HG03196 (cell line): ENCODE measurements at regions not wholly inside any gene's neighbourhood (a gene's known extent, or its start where the extent isn't known, plus 50 kb on each side); places are given as distances from the start of the nearest gene placed in this dataset.

Source experiments
- ATAC-seq: cut with Tn5 transposase; IDR thresholded peaks from one replicate; pipeline ENCODE4 v1.9.1; 2021; ENCODE audit not compliant: unreplicated experiment

DNA sequence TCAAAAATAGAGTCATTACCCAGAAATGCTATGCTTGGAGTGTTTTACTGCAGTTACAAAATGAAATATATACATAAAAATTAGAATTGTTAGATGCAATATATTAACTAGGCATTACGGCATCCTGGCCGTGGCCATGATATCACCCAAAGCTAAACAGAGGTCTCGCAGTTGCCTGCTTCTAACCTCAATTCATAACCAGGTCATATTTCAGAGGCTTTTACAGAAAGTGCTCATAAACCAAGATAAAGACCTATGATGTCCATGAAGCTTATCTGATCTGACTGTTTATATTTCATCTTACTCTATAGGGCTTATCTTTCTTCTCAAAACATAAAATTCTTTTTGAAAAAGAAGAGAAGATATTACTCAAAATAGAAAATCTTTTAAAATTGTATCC lies 664.5 kb upstream of the SALL1 start:
- no peak for ATAC-seq

DNA sequence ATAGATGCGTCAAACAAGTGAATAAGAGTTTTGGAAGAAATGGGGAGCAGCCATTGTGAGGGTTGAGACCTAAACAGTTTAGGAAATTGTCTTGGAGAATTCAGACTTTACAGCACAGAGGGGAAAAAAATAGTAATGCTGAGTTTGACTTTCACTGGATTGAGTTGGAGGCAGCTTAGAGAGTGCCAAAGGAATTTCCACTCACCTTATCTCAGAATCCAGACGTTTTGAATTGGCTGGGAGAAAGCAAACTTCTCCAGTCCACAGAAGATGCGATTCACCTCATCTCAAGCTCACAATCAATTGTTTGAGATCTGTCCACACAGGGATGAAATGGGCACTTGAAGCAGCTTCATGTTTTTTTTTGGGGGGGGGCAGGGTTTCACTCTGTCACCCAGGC lies 663.5 kb upstream of the SALL1 start:
- no peak for ATAC-seq

DNA sequence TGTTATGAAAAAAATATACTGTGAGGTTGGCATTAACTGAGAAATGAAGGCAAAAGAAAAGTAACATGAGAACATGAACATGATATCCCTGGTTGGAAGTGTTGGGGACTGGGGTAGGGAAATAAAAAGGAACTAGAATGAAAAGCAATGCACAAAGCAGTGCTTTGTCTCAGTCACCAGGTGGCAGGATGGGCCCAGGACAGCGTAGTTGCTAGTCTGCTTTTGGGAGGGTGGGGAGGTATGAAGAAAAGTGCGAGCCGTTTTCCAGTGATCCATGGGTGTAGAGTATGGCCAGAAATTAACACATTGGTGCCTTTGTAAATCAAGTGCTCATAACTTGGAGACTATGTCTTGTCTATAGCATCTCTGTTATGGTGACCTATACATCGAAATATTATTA lies 662.5 kb upstream of the SALL1 start:
- no peak for ATAC-seq

DNA sequence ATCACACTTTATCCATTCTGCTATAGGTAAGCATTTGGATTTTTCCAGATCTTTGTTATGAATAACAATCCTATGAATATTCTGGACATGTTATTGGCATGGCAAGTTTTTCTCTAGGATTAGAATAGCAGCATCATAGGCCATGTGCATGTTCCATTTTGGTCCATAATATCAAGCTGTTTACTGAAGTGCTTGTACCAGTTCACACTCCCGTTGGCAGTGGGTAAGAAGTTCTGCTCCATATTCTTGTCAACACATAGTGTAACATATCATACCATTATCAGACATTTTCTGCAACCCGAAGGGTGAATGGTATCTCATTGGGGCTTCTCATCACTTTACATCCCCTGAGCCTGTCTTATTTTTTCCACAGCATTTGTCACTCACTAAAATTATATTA lies 661.9 kb upstream of the SALL1 start:
- ATAC-seq = no peak

DNA sequence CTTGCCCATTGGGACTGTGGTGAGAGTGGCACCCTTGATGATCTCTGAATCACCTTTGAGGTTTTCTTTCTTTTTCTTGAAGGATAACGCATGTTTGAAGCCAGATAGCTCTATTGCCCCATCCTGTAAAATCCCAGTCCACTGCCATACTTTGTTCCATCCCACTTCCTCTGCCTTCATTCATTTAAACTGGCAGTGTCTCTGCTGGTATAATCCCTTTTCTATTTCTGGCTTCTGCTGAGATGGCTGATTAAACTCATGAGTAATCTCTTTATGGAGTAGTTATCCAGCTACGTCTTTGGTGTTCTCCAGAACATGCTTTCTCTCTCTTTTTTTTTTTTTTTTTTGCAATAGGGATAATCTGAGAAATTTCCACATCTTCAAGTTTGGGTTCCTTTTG lies 656.5 kb upstream of the SALL1 start:
- ATAC-seq = no peak

DNA sequence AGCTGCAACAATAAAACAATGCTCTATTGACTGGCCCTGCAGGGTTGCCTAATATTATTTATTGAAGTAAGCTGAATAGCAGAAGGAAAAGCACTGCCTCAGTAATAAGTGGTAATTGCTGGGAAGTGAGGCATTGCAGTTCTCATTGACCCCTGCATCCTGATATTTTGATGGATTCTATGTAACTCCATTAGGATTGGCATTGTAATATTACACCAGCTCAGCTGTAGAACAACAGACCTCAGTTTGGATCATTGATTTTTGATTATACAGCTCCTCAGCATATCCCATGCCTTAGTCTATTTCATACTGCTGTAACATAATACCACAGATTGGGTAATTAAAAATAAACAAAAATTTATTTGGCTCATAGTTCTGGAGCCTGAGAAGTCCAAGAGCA lies 650.6 kb upstream of the SALL1 start:
- no peak for ATAC-seq

DNA sequence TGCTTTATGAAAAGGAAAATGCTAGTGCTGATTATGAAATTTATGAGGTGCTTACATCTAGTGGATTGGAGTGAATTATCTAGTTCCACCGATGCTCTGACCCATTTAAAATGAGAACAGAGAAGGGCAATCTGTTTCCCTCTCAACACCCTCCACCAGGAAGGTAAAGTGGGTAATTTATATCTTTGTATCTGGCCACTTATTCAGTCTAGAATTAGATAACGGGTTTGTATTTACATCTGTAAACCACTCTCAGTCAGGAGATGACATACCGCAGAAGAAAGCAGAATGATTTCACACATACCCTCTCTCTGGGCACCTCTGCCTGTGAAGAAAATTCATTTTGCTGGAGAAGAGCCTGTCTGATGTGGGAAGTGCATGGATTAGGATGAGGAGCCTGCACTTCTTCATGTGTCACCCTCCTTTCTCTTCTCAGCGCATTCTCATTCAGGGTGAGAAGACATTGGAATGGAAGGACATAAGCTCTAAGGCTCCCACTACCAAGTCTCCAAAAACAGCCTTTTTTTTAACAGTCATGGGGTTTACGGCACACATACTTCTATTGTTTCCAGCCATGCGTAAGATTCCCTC lies 646.7 kb upstream of the SALL1 start:
- ATAC-seq = no peak

DNA sequence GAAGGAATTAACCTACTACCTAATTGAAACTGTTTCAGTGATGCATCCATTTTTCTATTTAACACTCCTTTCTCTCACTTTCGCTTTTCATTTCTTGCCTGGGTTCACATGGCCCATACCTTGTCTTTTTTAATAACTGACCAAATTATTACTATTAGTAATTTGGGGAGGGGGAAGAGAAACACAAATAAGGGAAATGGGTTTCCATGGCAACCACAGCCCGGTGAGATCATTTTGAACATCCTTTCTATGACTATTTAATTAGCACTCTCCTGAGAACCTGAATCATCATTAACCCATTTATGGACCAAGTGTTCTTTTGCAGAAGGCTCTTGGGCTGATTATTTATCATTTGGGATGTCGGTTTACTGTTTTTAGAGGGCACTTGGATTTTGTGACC lies 628.2 kb upstream of the SALL1 start:
- ATAC-seq = no peak

DNA sequence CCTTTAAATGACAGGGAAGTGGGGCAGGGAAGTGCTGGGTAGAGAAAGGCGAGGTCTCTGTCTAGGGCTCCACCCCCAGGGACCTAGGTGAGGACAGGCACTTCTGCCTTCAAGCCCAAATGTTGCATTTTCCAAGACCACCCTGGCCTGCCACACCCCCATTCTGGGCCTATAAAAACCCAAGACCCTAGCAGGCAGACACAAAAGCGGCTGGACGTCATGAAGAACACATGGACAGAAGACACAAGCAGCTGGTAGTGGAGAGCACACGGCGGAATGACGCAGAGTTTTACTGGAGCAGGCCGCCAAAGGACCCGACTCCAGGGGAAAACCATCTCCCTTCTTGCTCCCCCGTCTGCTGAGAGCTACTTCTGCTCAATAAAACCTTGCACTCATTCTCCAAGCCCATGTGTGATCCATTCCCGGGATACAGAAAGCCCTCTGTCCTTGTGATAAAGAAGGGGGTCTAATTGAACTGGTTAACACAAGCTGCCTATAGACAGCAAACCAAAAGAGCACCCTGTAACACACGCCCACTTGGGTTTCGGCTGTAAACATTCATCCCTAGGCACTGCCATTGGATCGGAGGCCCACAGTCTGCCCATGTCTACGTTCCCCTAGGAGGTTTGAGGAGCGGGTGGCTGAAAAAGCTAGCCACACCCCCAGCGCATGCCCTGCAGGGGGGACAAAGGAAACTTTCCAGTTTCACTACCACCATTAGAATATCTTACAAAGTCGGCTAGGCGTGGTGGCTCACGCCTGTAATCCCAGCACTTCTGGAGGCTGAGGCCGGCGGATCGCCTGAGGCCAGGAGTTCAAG lies 622.2 kb upstream of the SALL1 start:
- ATAC-seq = no peak

DNA sequence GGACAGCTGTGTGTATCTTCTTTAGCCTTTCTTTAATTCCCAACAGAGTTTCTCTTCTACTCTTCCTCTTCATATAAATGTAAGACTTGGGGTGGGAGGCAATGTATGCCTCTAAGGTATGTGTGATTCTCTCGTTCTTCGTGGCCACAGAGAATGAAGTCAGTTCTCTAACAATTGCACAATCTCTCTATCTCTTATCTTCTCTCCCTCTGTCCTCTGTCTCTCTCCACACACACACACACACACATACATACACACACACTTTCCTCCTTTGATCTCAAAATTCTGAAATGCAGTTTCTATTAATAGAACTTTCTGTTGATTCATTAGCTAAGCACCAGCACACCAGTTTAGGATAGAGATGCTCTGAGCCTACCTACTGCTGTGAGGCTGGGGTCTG lies 615.7 kb upstream of the SALL1 start:
- ATAC-seq = no peak

DNA sequence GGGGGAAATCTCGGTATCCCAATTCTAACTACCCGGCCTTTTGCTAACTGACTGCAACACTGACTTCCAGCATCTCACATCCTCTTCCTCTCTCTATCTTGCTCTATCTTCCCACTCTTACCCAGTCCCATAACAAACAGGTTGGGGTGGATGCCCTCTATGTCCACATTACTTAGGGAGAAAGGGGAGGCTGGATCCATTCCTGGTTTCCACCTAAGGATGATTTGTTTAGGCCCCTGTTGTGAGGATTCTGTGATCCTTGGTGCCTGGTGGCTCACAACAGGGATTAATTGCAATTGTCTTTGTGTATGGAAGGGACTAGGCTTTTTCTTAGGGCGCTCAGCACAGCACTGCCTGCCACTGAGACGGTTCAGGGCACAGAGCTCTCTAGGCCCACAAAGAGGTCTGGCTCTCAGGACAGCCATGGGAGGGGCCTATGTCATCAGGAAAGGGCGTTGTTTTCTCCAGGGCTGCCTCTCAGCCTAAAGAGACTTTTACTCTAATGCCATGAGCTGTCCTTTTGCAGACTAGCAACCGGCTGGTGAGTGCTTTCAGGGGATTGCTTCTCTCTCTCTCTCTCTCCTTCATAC lies 612.1 kb upstream of the SALL1 start:
- ATAC-seq = no peak

DNA sequence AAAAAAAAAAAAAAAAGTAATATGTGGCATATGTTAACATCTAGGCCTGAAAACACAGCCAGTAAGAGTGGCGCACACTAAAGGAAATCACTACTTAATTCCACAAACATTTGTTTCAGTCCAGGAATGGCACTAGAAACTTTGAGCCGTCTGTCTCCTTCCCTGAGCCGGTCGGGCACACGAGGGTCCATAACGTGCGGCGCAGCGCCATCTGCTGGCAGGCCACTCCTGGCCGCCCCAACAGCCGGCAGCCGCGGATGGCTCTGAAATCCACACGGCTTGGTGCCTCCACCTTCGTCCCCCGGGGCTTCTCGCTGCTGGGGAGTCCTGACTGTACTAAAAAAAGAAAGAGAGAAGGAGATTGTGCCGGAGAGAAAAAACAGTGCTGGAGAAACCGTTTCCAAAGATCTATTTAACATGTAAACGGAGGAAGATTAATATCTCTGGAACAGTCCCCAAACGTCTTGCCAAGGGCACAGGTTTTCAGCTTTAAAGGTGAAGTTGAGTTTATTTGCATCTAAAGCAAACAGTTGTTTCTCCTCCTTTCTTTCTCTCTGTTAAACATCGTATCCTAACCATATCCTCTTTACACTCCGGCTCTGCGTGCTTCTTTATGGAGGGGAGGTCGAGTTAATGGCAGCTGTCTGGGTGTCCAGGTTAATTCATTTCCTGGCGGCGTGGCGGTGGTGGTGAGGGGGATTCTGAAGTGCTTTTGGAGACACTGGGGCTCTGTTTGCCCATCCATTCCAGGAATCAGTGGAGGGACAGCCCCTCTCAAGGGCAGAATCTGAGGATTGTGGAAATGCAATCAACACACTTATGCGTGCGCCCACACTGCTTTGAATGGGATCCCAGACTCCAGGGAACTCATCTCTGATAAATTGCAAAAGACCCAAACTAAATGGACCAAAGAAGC lies 611.3 kb upstream of the SALL1 start:
- ATAC-seq = no peak

DNA sequence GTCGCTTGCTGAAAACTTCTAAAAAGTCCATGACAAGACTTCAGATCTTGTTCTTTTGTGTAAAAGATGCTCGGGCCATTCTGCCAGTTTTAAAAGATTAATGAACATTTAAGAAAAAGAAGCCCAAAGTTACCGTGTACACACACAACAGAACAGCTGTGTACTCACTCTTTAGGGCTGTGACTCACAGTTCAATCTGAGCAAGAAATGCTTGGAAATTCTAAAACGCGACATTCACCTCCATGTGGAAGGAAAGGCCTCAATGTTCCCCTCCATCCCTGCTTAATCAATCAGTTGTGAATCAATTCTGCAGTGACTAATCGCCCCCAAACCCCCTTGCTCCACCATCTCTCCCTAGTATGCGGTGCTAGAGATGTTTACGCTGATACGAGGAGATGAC lies 609.9 kb upstream of the SALL1 start:
- no peak for ATAC-seq

DNA sequence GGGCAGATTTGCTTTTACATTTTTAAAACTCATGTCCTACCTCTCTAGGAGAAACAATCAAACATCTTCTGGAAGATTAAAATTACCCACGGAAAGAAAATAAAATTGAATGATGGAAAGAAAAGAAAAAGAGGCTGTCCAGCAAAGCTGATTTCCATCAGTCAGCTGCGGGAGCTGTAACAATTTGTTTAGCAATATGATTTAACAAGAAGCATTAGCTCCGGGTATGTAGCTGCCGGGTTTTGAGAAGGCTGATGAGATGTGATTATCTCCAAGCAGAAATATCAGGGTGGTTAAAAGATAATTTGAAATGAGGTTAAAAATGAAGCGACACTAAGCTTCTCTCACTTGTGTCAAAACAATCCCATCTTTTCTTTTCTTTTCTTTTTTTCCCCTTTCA lies 608.9 kb upstream of the SALL1 start:
- no peak for ATAC-seq

DNA sequence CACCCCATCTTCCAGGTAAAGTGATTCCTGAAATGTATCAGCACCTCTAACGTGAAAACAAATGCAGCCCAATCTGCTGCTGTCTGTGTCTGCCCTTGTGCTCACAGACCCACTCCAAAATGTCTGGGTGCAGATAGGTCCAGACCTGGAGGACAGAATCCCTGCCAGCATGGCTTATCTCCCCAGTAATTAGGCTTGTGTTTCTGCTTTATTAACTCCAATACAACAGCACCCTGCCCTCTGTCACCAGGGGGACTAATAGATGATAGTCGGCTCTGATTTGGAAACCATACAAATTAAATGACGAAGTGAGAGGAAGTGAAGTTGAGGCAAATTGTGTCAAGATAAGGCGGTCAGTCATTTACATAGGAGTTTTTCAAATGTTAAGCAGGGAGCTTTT lies 608.3 kb upstream of the SALL1 start:
- no peak for ATAC-seq

DNA sequence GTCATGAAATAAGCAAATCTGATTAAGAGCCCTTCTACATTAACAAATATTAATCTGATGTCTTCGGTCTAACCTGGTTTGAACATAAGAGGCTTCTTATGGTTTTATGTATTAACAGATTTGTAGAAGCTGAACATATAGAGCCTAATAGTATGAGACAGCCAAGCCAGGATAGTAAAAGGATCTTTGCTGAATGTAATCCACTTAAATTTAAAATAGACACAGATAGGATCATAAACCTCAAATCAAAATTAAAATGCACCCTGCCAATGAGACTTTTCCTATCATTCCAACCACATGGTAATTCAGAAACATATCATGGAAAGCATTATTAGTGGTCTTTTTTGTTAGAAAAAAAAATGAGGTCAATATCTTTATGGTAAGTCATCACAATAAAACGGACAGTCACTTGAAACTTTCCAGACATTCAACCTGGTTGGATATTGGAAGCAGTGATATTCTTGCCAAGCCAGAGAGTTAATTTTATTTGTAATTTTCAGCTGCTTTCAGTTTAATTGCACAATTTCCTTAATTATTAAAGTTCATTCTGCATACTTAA lies 606.9 kb upstream of the SALL1 start:
- ATAC-seq = no peak

DNA sequence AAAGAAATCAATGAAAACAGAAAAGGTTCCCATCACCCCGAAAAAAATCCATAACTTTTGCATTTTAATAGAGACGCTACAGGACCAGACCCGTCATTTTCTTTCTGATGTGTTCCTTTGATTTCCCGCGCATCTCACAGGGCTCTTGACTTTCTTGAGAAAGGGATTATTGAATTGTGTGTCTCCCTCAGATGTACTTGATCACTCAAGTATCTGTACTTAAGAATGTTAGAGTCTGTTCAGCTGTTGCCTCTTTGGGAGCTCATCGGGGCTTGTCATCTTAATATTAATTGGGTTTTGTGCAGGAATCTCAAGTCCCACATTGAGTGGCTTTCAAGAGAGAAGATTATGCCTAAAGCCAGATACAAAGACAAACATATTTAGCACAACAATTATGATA lies 606.4 kb upstream of the SALL1 start:
- no peak for ATAC-seq

DNA sequence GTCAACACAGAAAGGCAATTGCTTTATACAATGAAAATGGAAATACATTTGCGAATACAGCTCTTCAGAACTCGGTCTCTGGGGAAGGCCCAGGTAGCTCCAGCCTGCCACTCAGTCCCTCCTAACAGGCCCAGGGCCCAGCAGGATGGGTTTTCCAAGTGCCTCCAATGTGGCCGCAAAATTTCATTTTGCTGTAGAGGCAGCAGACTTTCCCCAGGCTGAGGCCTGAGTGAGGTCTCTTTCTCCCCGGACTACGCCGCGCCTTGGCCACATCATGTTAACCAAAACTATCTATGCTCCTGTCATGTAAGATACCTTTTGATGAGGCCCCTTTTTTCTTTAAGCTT lies 606.0 kb upstream of the SALL1 start:
- ATAC-seq = no peak

DNA sequence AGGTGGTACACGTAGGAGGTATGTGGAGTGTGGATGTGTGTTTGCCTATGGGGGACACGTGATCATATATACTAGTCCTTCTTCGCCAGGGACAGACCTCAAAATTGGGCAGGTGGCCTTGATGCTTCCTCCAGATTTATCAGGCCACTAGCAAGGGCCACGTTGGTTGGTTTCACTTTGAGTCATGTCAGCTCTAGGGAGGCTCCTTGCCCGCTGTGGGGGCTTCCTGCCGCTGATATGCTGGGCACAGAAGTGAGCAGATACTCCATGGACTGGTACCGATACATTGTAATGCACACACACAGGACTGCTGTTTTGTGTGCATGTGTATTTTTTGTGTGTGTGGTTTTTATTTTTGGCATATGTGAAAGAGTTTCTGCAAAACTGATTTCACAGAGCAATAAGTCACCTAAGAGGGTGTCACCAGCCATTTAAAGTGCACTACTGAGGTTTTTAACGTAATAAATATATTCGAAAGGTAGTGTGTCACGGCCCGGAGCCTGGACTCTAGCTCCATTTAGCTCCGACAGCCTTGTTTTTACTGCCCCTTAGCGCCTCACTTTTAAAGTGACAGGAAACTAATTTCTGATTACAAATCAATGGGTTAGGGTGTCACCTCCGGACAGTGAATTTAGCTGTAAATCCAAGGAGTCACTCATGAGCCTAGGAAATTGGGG lies 605.5 kb upstream of the SALL1 start:
- ATAC-seq = no peak

DNA sequence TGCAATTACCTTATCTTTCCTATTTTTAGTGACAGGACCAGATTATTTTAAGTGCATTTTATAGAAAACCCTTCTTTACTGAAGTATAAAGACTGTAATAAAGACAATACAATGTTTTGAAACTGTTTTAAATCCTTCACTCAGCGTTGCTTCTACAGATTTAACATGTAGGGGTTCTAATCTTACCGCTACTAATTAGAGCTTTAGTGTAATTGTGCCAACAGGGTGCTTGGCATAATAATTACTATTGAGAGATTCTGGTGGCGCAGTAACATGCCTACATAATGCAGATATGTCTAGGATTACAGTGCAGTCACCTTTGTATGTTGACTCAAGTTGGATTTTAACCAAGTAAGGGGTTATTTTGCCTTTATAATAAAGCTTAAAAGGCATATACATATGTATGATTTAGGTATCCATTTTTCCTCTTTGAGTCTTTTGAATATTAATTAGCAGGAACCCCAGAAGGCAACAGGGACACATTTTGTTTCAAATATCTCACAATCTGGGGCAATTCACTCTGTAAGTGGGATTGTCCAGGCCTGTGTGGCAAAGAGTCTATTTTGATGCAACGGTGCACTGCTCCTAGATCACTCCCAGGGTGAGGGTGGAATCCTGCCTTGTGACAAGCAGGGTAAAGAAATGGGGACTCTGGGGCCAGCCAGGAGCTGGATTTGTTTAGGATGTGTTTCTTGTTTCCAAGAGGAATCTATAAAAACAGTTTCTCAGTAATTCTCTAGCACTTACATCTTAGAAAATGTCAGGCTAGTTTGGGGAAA lies 604.7 kb upstream of the SALL1 start:
- no peak for ATAC-seq
